Stimulated activated CD4-positive, alpha-beta T cell treated with anti-CD3 and anti-CD28 coated beads, Interleukin-15, amount 100 ng/mL, for 48 hours (primary cell): ENCODE measurements at regions not wholly inside any gene's neighbourhood (a gene's known extent, or its start where the extent isn't known, plus 50 kb on each side); places are given as distances from the start of the nearest gene placed in this dataset.
A peak's percentile ranks its signal among the peaks of the same experiment; 100 is the strongest.
"Not testable (repeated sequence)": the region's sequence is repeated elsewhere in the genome, so short reads cannot be mapped to it uniquely, and the experiment has no call there.

Experiments
- DNase-seq, 2 donors: peaks; one replicate each; pipeline ENCODE4 v3.0.0-alpha.2; 2020; ENCODE audit warnings: low read depth in 2 of 2

GRCh38 chr22:35138521-35138920 lies 72.6 kb downstream of the ISX start:
- no peak for DNase-seq

- DNase-seq, result no peak
Observed at GRCh38 chr22:35140879-35141745, 75.2 kb downstream of the ISX start.

DNA sequence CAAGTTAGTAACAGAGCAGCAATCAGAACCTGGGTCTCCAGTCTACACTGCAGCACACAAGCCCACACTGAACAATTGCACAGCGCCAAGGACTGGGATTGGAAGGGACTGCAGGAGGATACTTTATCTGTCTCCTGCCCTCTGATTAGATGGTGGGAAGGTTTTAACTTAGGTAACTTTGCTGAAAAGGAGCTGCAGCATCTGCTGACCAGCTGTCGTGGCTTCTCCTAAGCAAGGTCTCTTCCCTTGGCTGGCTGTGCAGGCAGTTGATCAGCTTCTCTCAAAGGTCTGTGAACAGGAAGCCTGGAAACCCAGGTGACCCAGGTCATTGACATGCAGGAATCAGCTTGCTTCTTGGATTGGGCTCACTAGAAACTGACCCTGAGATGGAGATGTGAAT lies 82.4 kb downstream of the ISX start:
- DNase-seq, result no peak

DNA sequence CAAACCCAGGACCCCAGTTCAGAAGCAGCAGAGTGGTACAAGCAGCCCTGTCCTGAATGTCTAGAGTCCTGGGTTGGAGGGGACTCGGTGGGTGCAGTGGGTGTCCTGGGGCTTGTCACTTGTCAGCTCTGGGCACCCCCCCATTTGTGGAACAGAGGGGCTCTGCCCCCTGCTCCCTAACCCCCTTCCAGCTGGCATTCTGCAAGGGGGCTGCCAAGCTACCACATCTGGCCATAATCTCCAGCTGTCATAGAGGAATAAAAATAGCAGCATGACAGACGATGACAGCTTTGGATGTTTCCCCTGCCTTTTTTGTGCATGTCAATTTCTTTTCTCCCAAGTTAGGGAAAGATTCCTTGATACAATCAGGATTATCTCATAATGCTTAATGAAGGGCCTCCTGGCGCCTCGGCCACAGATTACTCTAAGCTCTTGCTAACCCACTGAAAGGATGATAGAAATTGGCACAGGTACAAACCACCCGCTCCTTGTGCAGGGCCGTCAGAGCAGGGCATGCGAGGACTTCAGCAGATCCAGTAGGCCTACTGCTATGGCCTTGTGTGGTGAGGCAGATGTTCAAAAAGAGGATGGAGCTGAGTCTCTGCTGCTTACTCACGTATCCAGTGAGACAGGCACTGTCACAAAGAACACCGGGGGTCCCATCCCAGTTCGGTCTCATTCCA lies 83.0 kb downstream of the ISX start:
- DNase-seq, result no peak

DNA sequence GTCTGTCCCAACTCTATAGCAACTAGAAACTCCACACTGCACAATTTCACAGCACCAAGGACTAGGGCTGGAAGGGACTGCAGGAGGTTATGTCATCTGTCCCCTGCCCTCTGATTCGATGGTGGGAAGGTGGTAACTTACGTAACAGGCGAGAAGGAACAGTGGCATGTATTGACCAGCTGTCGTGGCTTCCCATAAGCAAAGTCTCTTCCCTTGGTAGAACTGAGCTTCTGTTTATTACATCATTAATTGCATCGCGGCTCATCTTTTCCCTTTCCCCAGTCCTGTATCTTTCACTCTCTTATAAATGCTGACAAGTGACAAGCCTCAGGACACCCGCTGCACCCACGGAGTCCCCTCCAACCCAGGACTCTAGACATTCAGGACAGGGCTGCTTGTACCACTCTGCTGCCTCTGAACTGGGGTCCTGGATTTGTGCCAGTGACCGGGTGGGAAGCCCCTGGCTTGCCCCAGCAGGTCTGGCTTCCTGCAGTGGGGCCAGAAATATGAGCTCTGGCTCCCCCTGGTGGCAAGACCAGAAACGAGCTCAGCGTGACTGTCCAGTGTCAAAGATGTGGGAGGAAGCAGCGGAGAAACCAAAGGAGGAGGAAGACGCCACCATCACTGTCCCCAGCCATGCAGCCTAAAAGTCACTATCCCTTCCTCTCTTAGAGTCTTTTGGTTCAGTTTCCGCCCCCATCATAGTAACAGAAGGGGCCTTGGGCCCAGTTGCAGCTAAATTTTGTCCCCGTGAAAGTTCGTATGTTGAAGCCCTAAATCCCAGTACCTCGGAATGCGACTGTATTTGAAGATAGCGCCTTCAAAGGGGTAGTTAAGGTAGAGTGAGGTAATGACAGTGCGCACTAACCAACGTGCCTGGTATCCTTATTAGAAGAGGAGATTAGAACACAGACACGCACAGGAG lies 84.5 kb downstream of the ISX start:
- peak; percentile 19 to 54 for DNase-seq

GRCh38 chr22:35152316-35152715 lies 86.4 kb downstream of the ISX start:
- DNase-seq, result no peak

DNA sequence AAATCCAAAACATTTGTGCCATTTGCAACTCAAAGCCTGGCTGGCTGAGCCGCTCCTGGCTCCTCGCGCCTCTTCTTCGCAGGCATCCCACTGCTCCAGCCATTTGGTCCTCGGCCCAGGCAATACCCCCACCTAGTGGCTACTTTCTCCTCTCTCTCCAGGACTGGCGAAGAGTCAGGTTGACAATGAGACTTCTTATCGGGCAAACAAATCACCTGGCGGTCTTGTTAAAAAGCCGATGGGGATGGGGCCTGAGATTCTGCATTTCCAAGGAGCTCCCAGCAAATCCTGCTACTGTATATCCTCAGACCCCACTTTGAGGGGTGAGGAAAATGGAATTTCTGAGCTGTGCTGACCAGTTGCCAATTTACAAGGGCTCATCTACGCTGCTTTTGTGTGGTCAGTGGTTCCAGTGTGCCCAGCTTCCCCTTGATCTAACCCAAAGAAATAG lies 89.0 kb downstream of the ISX start:
- peak in 1 of 2 donors; percentile 8 for DNase-seq

DNA sequence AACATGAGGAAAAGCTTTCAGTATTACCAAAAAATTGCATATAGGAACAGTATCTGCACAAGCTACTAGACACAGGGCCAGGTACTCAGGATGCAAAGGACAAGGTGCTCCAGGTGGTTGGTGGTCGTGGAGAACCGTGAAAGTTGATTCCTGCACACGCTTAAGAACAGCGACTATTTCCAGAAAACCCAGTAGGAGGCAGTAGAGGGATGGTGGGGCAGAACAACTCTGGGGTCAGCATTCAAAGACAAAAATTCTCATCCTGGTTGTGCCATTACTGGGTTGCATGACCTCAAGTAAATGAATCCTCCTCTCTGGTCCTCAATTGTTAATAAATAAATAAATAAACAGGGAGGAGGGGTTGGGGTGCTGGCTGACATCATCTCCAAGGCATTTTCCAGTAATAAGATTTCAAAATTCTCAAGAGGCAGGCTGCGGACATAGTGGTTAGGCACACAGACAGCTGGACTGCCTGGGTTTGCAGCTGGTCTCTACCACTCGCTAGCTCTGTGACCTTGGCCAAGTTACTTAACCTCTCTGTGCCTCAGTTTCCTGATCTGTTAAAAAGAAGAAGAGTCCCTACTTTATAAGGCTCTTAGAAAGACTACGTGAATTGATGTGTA lies 89.6 kb downstream of the ISX start:
- DNase-seq, result no peak

GRCh38 chr22:35156945-35157344 lies 91.0 kb downstream of the ISX start:
- DNase-seq, result no peak

GRCh38 chr22:35158336-35158735 lies 92.4 kb downstream of the ISX start:
- DNase-seq, result no peak

DNA sequence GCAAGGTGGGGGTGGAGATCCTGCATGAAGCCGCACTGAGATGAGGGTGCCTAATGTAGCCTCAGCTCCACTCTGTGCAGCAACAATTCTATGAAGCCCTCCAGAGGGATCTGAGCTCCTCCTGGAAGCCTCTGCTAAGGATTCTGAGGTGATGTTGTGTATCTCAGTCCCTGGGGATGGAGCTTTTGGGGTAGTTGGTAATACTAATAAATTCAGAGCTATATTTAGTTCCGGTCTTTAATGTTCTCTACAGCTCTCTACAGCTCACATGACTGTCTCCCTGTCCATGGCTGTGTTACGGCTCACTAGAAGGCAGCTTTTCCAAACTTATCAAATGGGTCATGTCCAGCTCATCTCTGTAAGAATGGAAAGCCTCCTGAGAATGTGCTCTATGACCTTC lies 93.4 kb downstream of the ISX start:
- no peak for DNase-seq

- no peak for DNase-seq
Observed at GRCh38 chr22:35160268-35160667, 94.3 kb downstream of the ISX start.

DNA sequence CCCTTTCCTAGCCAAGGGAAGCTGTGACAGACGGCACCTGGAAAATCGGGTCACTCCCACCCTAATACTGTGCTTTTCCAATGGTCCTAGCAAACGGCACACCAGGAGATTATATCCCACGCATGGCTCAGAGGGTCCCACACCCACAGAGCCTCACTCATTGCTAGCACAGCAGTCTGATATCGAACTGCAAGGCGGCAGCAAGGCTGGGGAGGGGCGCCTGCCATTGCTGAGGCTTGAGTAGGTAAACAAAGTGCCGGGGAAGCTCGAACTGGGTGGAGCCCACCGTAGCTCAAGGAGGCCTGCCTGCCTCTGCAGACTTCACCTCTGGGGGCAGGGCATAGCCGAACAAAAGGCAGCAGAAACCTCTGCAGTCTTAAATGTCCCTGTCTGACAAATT lies 91.4 kb upstream of the HMGXB4 start:
- DNase-seq, result not testable (repeated sequence)

DNA sequence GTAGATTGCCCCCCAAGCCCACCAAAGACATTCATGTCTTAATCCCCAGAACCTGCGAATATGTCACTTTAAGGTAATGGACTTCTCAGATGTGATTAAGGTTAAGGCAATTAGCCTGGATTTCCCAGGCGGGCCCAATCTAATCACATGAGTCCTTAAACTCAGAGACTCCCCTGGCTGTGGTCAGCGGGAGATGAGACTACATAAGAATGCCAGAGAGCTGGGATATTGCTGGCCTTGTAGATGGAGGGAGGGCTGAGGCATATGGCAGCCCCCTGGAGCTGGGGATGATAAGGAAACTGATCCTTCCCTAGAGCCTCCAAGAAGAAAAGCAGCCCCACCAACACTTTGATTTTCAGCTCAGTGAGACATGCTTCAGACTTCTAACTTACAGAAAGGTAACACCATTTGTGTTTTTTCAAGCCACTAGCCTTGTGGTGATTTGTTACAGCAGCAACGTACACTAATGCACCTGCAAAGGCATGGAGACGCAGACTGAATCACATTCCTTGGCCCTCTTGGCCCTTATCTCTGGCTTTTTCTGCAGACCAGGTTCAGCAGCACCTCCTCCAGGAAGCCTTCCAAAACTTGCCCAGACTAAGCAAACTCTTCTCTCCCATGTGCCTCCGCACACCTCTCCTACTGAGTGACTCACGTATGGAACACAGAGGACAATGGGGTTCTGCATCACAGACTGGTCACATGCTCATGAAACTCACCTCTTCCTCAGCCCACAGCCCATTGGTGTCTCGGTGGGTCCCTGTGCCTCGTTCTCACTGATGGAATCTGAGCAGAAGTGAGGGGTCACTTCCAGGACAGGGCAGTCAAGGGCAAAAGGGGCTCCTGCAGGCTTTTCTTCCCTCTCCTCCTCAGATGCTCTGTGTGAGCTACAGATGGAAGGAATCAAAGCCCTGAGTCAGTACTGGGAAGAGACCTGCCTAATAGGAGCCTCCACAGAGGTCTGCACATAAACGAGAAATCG lies 86.3 kb upstream of the HMGXB4 start:
- DNase-seq, result no peak

DNA sequence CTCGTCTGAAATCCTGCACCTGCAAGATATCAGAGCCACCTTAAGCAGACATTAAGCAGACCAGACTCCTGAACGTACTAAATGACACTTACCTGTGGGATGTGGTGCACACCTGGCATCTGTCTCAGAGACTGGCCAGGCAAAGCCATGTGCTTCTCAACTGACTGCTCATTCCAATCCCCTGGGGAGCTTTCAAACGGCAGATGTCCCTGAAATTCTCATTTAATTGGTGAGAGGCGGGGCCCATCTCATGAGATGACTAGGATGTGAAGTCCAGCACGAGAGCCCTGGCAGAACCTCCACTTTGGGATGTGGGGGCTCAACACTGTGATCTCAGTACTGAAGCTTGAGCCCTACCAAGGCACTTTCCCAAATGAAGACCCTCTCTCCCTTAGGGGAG lies 84.9 kb upstream of the HMGXB4 start:
- no peak for DNase-seq

- no peak for DNase-seq
Observed at GRCh38 chr22:35173655-35174054, 83.6 kb upstream of the HMGXB4 start.

DNA sequence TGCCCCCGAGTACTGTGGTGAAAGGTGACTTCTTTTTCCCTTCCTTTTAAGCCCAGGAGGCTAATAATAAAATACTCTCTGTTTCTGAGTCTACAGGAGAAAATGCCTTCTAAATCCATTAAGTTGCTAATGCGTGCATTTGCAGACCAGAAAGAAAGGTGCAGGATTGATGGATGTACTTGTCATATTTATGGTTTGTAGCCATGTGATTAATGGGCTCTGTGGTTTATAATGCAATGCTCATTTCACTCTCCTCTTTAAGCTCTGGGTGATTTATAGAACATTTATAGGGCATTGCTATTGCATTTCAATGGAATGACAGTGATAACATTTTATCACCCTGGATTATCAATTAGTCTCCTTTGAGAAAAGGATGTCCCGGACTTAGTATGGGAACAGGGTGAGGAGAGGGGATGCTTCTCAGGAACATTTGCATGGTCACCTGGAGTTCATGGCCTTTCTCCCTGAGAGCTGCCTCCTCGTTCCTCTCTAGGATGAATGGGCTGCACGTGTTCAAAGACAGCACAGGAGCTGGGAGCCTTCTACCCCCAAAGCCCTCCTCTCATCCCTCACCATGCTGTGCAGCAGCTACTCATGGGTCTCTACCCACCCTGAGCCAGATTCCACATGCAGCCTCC lies 82.8 kb upstream of the HMGXB4 start:
- DNase-seq, result no peak

DNA sequence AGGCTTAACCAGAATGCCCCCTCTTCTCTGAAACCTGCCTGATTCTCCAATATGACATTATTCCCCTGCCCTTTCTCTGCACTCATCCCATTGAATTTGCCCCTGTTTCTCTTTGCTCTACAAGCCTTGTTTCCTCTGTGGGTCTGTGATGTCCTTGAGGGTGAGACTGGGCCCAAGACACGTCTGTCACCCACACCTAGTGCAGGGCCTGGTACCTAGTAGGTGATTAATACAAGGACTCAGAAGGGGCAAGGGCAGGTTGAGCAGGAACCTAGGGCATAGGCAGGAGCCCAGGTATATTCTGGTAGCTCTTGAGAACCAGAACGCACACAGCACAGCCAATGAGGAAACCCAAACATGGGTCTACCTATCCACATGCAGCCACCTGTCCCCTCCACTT lies 81.9 kb upstream of the HMGXB4 start:
- no peak for DNase-seq

- DNase-seq, result no peak
Observed at GRCh38 chr22:35177811-35178210, 79.5 kb upstream of the HMGXB4 start.

DNA sequence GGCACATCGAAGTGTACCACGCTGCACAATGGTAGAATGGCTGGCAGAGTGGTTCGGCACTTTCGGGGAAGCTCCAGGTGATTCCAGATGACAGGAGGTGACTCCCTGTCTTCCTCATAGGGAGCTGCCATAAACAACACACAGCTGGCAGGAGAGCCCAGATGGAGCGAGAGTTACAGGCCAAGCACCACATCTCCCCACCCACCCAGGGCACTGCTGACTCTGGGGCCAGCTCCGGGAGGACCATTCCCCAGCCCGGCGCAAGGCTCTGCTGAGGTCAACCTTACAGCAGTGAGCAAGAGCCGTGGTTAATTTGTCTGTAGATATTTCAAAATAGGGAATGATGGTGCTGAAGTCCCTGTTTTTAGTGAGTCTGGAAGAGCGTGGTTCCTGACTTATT lies 78.8 kb upstream of the HMGXB4 start:
- no peak for DNase-seq
